HCT116 (cell line): ENCODE measurements at regions not wholly inside any gene's neighbourhood (a gene's known extent, or its start where the extent isn't known, plus 50 kb on each side); places are given as distances from the start of the nearest gene placed in this dataset.

ENCODE experiments used
- ATAC-seq: fragments of 200-7000 bp; cut with Tn5 transposase; 2 replicates; pipeline ENCODE4 v1.9.1; 2020; ENCODE audit warnings: mild to moderate bottlenecking, moderate library complexity
- BruUV-seq: library from RNA; stranded (reverse); fragments of 400-500 nt; replicated peaks from 2 replicates; lab custom pipeline; 2021; lab: Mats Ljungman, UMichigan
- CTCF ChIA-PET: fragments of 300-600 bp; sonication (Branson Sonifier 250); formaldehyde crosslinking; loops from one replicate; lab custom pipeline; 2021; ENCODE audit warnings: antibody characterized with exemption; lab: Charles Lee
- POLR2A ChIA-PET: fragments of 300-600, 350-600 bp; sonication (Branson Sonifier 250); formaldehyde crosslinking; loops from one replicate; lab custom pipeline; 2021; ENCODE audit warnings: antibody characterized with exemption; lab: Charles Lee
- RAD21 ChIA-PET, 2 experiments: fragments of 300-600 bp; sonication (Branson Sonifier 250); formaldehyde crosslinking; loops; one replicate each; lab custom pipeline; 2023; ENCODE audit warnings: low total read pairs in 2 of 2; ENCODE audit not compliant: uncharacterized antibody in 2 of 2, unreplicated experiment in 2 of 2, low non-redundant PET in 1 of 2; lab: Charles Lee
- DNase-seq: peaks from one replicate; pipeline ENCODE4 v3.0.0-alpha.2; 2010; ENCODE audit warnings: low read depth, low spot score
- H2AFZ ChIP-seq: fragments of 200-600 bp; shearing (Covaris generic), sonication (generic); 2 replicates; pipeline ENCODE4 v1.6.1; 2017; ENCODE audit warnings: low read depth, mixed run types, mixed read lengths, antibody characterized with exemption, low read length; ENCODE audit not compliant: poor library complexity, severe bottlenecking
- H3K27ac ChIP-seq: 2 replicates; pipeline ENCODE4 v1.5.1; 2012; ENCODE audit warnings: low read depth, low read length
- H3K27me3 ChIP-seq: fragments of 200-600 bp; sonication (generic); 2 replicates; pipeline ENCODE4 v1.6.1; 2016; ENCODE audit warnings: mixed run types, low read length, mixed read lengths; ENCODE audit not compliant: insufficient read depth
- H3K36me3 ChIP-seq, 2 experiments: fragments of 200-500 bp in 1 of 2; fragments of 200-600 bp in 1 of 2; sonication (Bioruptor generic) in 1 of 2; sonication (generic) in 1 of 2; 2 replicates each; pipeline versions ENCODE4 v1.5.1 to v1.6.1; 2014 to 2016; ENCODE audit warnings: low read length in 2 of 2, inconsistent platforms in 1 of 2, mixed read lengths in 1 of 2, mixed run types in 1 of 2; ENCODE audit not compliant: insufficient read depth in 2 of 2, control insufficient read depth in 1 of 2
- H3K4me1 ChIP-seq, 2 experiments: fragments of 200-600 bp in 1 of 2; sonication (generic) in 1 of 2; 2 replicates each; pipeline versions ENCODE4 v1.5.1 to v1.6.1; 2012 to 2017; ENCODE audit warnings: low read length in 2 of 2, inconsistent platforms in 1 of 2, mild to moderate bottlenecking in 1 of 2, mixed read lengths in 1 of 2, mixed run types in 1 of 2, moderate library complexity in 1 of 2; ENCODE audit not compliant: insufficient read depth in 2 of 2, control insufficient read depth in 1 of 2
- H3K4me2 ChIP-seq: fragments of 200-600 bp; sonication (generic); 2 replicates; pipeline ENCODE4 v1.6.1; 2017; ENCODE audit warnings: mixed run types, low read length, mixed read lengths
- H3K4me3 ChIP-seq, 2 experiments: fragments of 200-600 bp in 1 of 2; sonication (generic) in 1 of 2; replicated peaks in 1 of 2; 2 replicates each; pipeline ENCODE4 v1.5.1; 2011 to 2016; ENCODE audit warnings: low read length in 2 of 2, control low read depth in 1 of 2, low read depth in 1 of 2, mild to moderate bottlenecking in 1 of 2, mixed read lengths in 1 of 2, mixed run types in 1 of 2
- H3K79me2 ChIP-seq: fragments of 200-600 bp; sonication (generic); 2 replicates; pipeline ENCODE4 v1.6.1; 2017; ENCODE audit warnings: mild to moderate bottlenecking, mixed run types, low read length, moderate library complexity, mixed read lengths; ENCODE audit not compliant: insufficient read depth
- H3K9ac ChIP-seq: fragments of 200-600 bp; sonication (generic); 2 replicates; pipeline ENCODE4 v1.6.1; 2016; ENCODE audit warnings: low read length, mixed read lengths
- H3K9me2 ChIP-seq: fragments of 200-600 bp; sonication (generic), shearing (Covaris generic); 2 replicates; pipeline ENCODE4 v1.6.1; 2017; ENCODE audit warnings: mixed run types, mild to moderate bottlenecking, moderate library complexity; ENCODE audit not compliant: insufficient read depth
- H3K9me3 ChIP-seq, 2 experiments: fragments of 200-500 bp in 1 of 2; fragments of 200-600 bp in 1 of 2; sonication (Bioruptor generic) in 1 of 2; sonication (generic) in 1 of 2; 2 replicates each; pipeline ENCODE4 v1.6.1; 2014 to 2017; ENCODE audit warnings: low read length in 2 of 2, mixed read lengths in 2 of 2, inconsistent platforms in 1 of 2, low read depth in 1 of 2, mild to moderate bottlenecking in 1 of 2, mixed run types in 1 of 2, moderate library complexity in 1 of 2; ENCODE audit not compliant: control insufficient read depth in 1 of 2, insufficient read depth in 1 of 2
- H4K20me1 ChIP-seq: fragments of 200-600 bp; sonication (generic), shearing (Covaris generic); 2 replicates; pipeline ENCODE4 v1.6.1; 2017; ENCODE audit warnings: mixed run types, mild to moderate bottlenecking, moderate library complexity; ENCODE audit not compliant: insufficient read depth
- CBX3 ChIP-seq: IDR thresholded peaks from 2 replicates; pipeline ENCODE4 v1.6.1; 2012; ENCODE audit warnings: low read depth
- CEBPB ChIP-seq: IDR thresholded peaks from 2 replicates; pipeline ENCODE4 v1.6.1; 2012; ENCODE audit warnings: low read depth
- CTCF ChIP-seq, 3 experiments: fragments of 200-600 bp in 1 of 3; sonication (generic) in 1 of 3; IDR thresholded peaks in 2 of 3; conservative IDR thresholded peaks in 1 of 3; 2 replicates each; pipeline ENCODE4 v1.5.1; 2012 to 2017; ENCODE audit warnings: low read depth in 2 of 3, low read length in 2 of 3, antibody characterized with exemption in 1 of 3, borderline replicate concordance in 1 of 3, control low read depth in 1 of 3, mild to moderate bottlenecking in 1 of 3, mixed read lengths in 1 of 3, mixed run types in 1 of 3, moderate library complexity in 1 of 3; ENCODE audit not compliant: insufficient read depth in 1 of 3
- FOSL1 ChIP-seq: IDR thresholded peaks from 2 replicates; pipeline ENCODE4 v1.6.1; 2012; ENCODE audit warnings: low read depth
- JUND ChIP-seq: IDR thresholded peaks from 2 replicates; pipeline ENCODE4 v1.6.1; 2012
- POLR2A ChIP-seq: IDR thresholded peaks from 2 replicates; pipeline ENCODE4 v1.7.0; 2011; ENCODE audit warnings: borderline replicate concordance; ENCODE audit not compliant: insufficient read depth, insufficient read length; ENCODE audit errors: extremely low read depth
- POLR2AphosphoS5 ChIP-seq: IDR thresholded peaks from 2 replicates; pipeline ENCODE4 v1.6.1; 2011; ENCODE audit warnings: mild to moderate bottlenecking, low read depth, low read length, moderate library complexity
- RAD21 ChIP-seq: IDR thresholded peaks from 2 replicates; pipeline ENCODE4 v1.6.1; 2012; ENCODE audit warnings: low read depth, mild to moderate bottlenecking
- REST ChIP-seq: IDR thresholded peaks from 2 replicates; pipeline ENCODE4 v1.6.1; 2012; ENCODE audit warnings: low read depth
- SP1 ChIP-seq: IDR thresholded peaks from 2 replicates; pipeline ENCODE4 v1.6.1; 2012; ENCODE audit warnings: low read depth
- TCF7L2 ChIP-seq: IDR thresholded peaks from 2 replicates; pipeline ENCODE4 v1.7.0; 2011; ENCODE audit warnings: borderline replicate concordance, inconsistent platforms; ENCODE audit not compliant: insufficient read depth, insufficient read length; ENCODE audit errors: extremely low read depth
- ZNF274 ChIP-seq: fragments of 200-500 bp; sonication (Bioruptor generic); IDR thresholded peaks from 2 replicates; pipeline ENCODE4 v1.6.1; 2014; ENCODE audit warnings: mild to moderate bottlenecking, low read depth, low read length, inconsistent platforms
- intact Hi-C: fragments of 100-400 bp; cut with micrococcal nuclease; formaldehyde crosslinking; loops from 2 replicates; pipeline ENCODE4 v1.10.0; 2022

- Histone ChIP-seq H3K9me3 (peaks cover 7 to 12% of the 10 kb centered on the region in 2 experiments; a peak in 2 of 4 replicates), H3K27me3 (no peaks in the 10 kb centered on the region), H3K27ac (no peak overlapping the region), H3K9ac (no peak overlapping the region), H4K20me1 (no peaks in the 10 kb centered on the region), H3K9me2 (no peaks in the 10 kb centered on the region), H3K4me1 (no peaks in the 10 kb centered on the region), H3K36me3 (no peaks in the 10 kb centered on the region), H3K4me3 (no peak overlapping the region), H3K4me2 (no peak overlapping the region), H2AFZ (no peak overlapping the region), H3K79me2 (no peaks in the 10 kb centered on the region)
- DNase-seq: no peak
- RAD21 ChIA-PET: no interaction called here
- no peak for ATAC-seq
- POLR2A ChIA-PET: no interaction called here
- intact Hi-C loops: no loop called here
- no peak for TF ChIP-seq SP1
- no peak for TF ChIP-seq JUND
- TF ChIP-seq RAD21: no peak
- TF ChIP-seq FOSL1: no peak
- no peak for TF ChIP-seq TCF7L2
- TF ChIP-seq POLR2A: no peak
- TF ChIP-seq CTCF (IDR thresholded peaks at IDR 0.05 in 2 of 3, conservative IDR thresholded peaks at IDR 0.05 in 1 of 3; ENCODE audit: borderline replicate concordance in 1 of 3, insufficient read depth in 1 of 3, low read depth in 2 of 3, low read length in 2 of 3): no peak
- no peak for TF ChIP-seq REST
- no peak for TF ChIP-seq ZNF274
- TF ChIP-seq CEBPB: no peak
- no peak for TF ChIP-seq CBX3
- TF ChIP-seq POLR2AphosphoS5: no peak
- no TSS peak for BruUV-seq
- CTCF ChIA-PET: no interaction called here
These were observed 59.2 kb upstream of the CDH10 start for GRCh38 chr5:24703934-24704333.
